ENCODE measurements at regions not wholly inside any gene's neighbourhood (a gene's known extent, or its start where the extent isn't known, plus 50 kb on each side); places are given as distances from the start of the nearest gene placed in this dataset.

DNA sequence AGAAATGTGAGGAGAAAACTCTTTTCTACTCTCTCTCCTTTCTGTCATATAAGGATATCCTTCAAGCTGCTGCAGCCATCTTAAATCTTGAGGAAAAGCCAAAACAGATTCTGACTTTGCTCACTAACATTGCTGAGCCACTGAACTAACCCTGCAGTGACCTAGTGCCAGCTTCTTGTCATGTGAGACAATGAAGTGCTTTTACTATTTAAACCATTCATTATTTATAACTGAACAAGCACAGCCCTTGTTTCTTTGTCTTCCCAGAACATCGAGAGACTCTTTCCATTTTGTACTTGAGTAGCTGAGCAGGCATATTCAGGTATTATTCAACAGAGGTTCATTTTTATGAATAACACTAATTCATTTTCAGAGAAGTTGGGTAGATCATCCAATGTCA, 455.0 kb upstream of the TMPO start:
- no peak overlapping the region for H3K9ac ChIP-seq (ENCODE audit: low read length)
- no peaks in the 10 kb centered on the region for H4K20me1 ChIP-seq (ENCODE audit: insufficient read depth, low read length)
- H2AFZ ChIP-seq (ENCODE audit: low read length) = no peak overlapping the region
- no peaks in the 10 kb centered on the region for H3K9me2 ChIP-seq (replicated peaks; ENCODE audit: insufficient read depth, low read length)
- no peaks in the 10 kb centered on the region for H3K4me1 ChIP-seq (ENCODE audit: low read length)
- H3K9me3 ChIP-seq (replicated peaks; ENCODE audit: insufficient read depth, low read length) = no peaks in the 10 kb centered on the region
- H3K36me3 ChIP-seq (replicated peaks; ENCODE audit: insufficient read depth, low read length) = no peaks in the 10 kb centered on the region
- no peaks in the 10 kb centered on the region for H3F3A ChIP-seq (ENCODE audit: insufficient read depth, low read length)
- no peak overlapping the region for H3K4me3 ChIP-seq (ENCODE audit: low read length)
- no peak for DNase-seq
- no peak overlapping the region for H3K27ac ChIP-seq (ENCODE audit: low read length)
- H3K27me3 ChIP-seq (replicated peaks; ENCODE audit: insufficient read depth, low read length) = no peaks in the 10 kb centered on the region
- no peak for TF ChIP-seq EZH2 (optimal IDR thresholded peaks at IDR 0.05; ENCODE audit: low read depth, low read length)
- TF ChIP-seq EZH2phosphoT487 (IDR thresholded peaks at IDR 0.05; ENCODE audit: low read length) = no peak
- TF ChIP-seq, protein P1, sequence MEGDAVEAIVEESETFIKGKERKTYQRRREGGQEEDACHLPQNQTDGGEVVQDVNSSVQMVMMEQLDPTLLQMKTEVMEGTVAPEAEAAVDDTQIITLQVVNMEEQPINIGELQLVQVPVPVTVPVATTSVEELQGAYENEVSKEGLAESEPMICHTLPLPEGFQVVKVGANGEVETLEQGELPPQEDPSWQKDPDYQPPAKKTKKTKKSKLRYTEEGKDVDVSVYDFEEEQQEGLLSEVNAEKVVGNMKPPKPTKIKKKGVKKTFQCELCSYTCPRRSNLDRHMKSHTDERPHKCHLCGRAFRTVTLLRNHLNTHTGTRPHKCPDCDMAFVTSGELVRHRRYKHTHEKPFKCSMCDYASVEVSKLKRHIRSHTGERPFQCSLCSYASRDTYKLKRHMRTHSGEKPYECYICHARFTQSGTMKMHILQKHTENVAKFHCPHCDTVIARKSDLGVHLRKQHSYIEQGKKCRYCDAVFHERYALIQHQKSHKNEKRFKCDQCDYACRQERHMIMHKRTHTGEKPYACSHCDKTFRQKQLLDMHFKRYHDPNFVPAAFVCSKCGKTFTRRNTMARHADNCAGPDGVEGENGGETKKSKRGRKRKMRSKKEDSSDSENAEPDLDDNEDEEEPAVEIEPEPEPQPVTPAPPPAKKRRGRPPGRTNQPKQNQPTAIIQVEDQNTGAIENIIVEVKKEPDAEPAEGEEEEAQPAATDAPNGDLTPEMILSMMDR (IDR thresholded peaks at IDR 0.05; ENCODE audit: low read length) = no peak
- no peak overlapping the region for H3K4me2 ChIP-seq (ENCODE audit: low read depth, low read length)
- no peaks in the 10 kb centered on the region for H3K79me2 ChIP-seq (ENCODE audit: low read length)

DNA sequence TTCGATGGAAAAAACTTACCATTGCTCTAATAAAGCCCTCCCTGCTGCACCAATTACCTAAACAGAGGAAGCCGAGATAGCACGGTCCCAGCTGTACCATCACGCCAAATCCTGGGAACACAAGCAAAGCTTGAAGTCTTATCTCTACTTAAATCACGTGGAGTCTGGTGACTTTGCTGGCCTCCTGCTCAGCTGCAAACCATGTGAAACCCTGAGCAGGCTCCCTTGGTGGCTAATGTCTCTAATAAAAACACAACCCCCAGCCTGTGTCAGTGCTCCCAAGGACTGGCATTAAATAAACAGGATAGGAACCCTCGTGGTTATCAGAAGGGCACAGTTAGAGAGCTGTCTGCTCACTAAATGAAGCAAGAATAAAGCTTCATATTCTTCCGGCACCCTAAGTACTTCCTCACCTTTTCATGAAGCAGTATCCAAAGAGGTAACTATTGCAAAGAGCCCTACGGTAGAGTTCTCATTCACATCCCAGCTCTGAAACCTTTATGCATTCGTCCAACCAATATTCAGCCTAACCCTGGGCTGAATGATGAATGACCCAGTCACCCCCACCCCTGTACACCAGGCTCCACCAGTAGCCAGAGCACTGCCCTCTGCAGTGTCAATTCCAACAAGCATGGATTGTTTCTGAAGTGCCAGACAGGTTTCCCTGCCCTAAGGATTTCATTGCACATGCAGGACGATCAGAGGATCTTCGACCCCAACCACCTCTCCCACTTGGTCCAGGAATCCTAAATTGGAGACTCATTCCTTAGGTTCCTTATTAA, 452.7 kb upstream of the TMPO start:
- Histone ChIP-seq H3K9ac (ENCODE audit: low read length) (no peak overlapping the region), H2AFZ (ENCODE audit: low read length) (no peak overlapping the region), H3K9me2 (replicated peaks; ENCODE audit: insufficient read depth, low read length) (no peaks in the 10 kb centered on the region), H3K27ac (ENCODE audit: low read length) (no peak overlapping the region), H3K79me2 (ENCODE audit: low read length) (no peaks in the 10 kb centered on the region), H3K4me1 (ENCODE audit: low read length) (no peaks in the 10 kb centered on the region), H3K9me3 (replicated peaks; ENCODE audit: insufficient read depth, low read length) (no peaks in the 10 kb centered on the region), H3K27me3 (replicated peaks; ENCODE audit: insufficient read depth, low read length) (no peaks in the 10 kb centered on the region), H3F3A (ENCODE audit: insufficient read depth, low read length) (no peaks in the 10 kb centered on the region), H3K36me3 (replicated peaks; ENCODE audit: insufficient read depth, low read length) (no peaks in the 10 kb centered on the region), H3K4me3 (ENCODE audit: low read length) (no peak overlapping the region), H3K4me2 (ENCODE audit: low read depth, low read length) (no peak overlapping the region), H4K20me1 (ENCODE audit: insufficient read depth, low read length) (no peaks in the 10 kb centered on the region)
- no peak for DNase-seq
- TF ChIP-seq EZH2 (optimal IDR thresholded peaks at IDR 0.05; ENCODE audit: low read depth, low read length) (no peak), EZH2phosphoT487 (IDR thresholded peaks at IDR 0.05; ENCODE audit: low read length) (no peak)
- TF ChIP-seq, protein P1 (IDR thresholded peaks at IDR 0.05; ENCODE audit: low read length) = no peak

DNA sequence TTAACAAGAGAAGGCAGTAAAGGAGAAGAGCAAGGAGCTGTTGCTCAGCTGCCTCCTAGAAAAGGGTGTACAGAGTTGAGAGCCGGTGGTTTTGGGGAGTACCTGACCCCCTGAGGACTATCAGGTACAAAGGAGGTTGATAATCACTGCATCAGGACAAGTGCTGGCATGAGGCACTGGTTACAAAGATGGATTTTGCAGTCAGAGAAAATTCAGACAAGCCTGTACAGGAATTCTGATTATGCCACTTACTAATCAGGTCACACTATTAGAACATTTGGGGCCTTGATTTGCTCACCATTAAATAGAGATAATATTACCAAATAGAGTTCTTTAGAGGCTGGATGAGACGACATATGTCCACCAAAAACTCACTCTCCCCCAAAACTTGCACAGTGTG, 450.9 kb upstream of the TMPO start:
- Histone ChIP-seq H3K27me3 (replicated peaks; ENCODE audit: insufficient read depth, low read length) (no peaks in the 10 kb centered on the region), H3K36me3 (replicated peaks; ENCODE audit: insufficient read depth, low read length) (no peaks in the 10 kb centered on the region), H3K27ac (ENCODE audit: low read length) (no peak overlapping the region), H2AFZ (ENCODE audit: low read length) (no peak overlapping the region), H3K9me3 (replicated peaks; ENCODE audit: insufficient read depth, low read length) (no peaks in the 10 kb centered on the region), H3K9me2 (replicated peaks; ENCODE audit: insufficient read depth, low read length) (no peaks in the 10 kb centered on the region), H3K9ac (ENCODE audit: low read length) (no peak overlapping the region), H3K4me3 (ENCODE audit: low read length) (no peak overlapping the region), H3K4me2 (ENCODE audit: low read depth, low read length) (no peak overlapping the region), H3K4me1 (ENCODE audit: low read length) (no peaks in the 10 kb centered on the region), H3K79me2 (ENCODE audit: low read length) (no peaks in the 10 kb centered on the region), H3F3A (ENCODE audit: insufficient read depth, low read length) (no peaks in the 10 kb centered on the region), H4K20me1 (ENCODE audit: insufficient read depth, low read length) (no peaks in the 10 kb centered on the region)
- no peak for DNase-seq
- TF ChIP-seq EZH2 (optimal IDR thresholded peaks at IDR 0.05; ENCODE audit: low read depth, low read length) (no peak), EZH2phosphoT487 (IDR thresholded peaks at IDR 0.05; ENCODE audit: low read length) (no peak)
- TF ChIP-seq, protein P1 (IDR thresholded peaks at IDR 0.05; ENCODE audit: low read length) = no peak
